ENCODE measurements at regions not wholly inside any gene's neighbourhood (a gene's known extent, or its start where the extent isn't known, plus 50 kb on each side); places are given as distances from the start of the nearest gene placed in this dataset.
A peak's percentile ranks its signal among the peaks of the same experiment; 100 is the strongest.
"Not testable (repeated sequence)": the region's sequence is repeated elsewhere in the genome, so short reads cannot be mapped to it uniquely, and the experiment has no call there.

- no peak overlapping the region for H3K27ac ChIP-seq (ENCODE audit: low read depth in 1 of 2, low read length in 1 of 2)
- 98% methylated on average over 2 of the region's 2 CpGs for WGBS
- no peak for DNase-seq (ENCODE audit: low read depth in 6 of 9, low spot score in 9 of 9)
Observed at GRCh38 chr3:80334534-80334933, 566.7 kb upstream of the ROBO1 start.

GRCh38 chr3:80331494-80332170 lies 563.8 kb upstream of the ROBO1 start:
- Histone ChIP-seq H3K9me3 (ENCODE audit: control insufficient read depth in 2 of 2, insufficient read depth in 1 of 2, low read length in 1 of 2) (no peaks in the 10 kb centered on the region), H3K36me3 (ENCODE audit: control insufficient read depth in 2 of 2, insufficient read depth in 2 of 2, low read length in 1 of 2) (no peaks in the 10 kb centered on the region), H3K4me3 (ENCODE audit: low read length in 2 of 2) (no peak overlapping the region), H3K4me1 (ENCODE audit: control insufficient read depth in 2 of 2, insufficient read depth in 2 of 2, low read length in 2 of 2) (no peaks in the 10 kb centered on the region), H3K27ac (ENCODE audit: low read depth in 1 of 2, low read length in 1 of 2) (no peak overlapping the region), H3K27me3 (ENCODE audit: control insufficient read depth in 2 of 2, insufficient read depth in 1 of 2, low read length in 1 of 2) (no peaks in the 10 kb centered on the region)
- 77% methylated on average over 1 of the region's 1 CpG for WGBS
- no peak for DNase-seq (ENCODE audit: low read depth in 6 of 9, low spot score in 9 of 9)

More at GRCh38 chr3:80334534-80334933, 566.7 kb upstream of the ROBO1 start:
- peaks cover 0 to 15% of the 10 kb centered on the region in 2 donors for H3K9me3 ChIP-seq (ENCODE audit: control insufficient read depth in 2 of 2, insufficient read depth in 1 of 2, low read length in 1 of 2)
- no peaks in the 10 kb centered on the region for H3K36me3 ChIP-seq (ENCODE audit: control insufficient read depth in 2 of 2, insufficient read depth in 2 of 2, low read length in 1 of 2)
- H3K27me3 ChIP-seq (ENCODE audit: control insufficient read depth in 2 of 2, insufficient read depth in 1 of 2, low read length in 1 of 2), result no peaks in the 10 kb centered on the region
- H3K4me1 ChIP-seq (ENCODE audit: control insufficient read depth in 2 of 2, insufficient read depth in 2 of 2, low read length in 2 of 2), result no peaks in the 10 kb centered on the region
- H3K4me3 ChIP-seq (ENCODE audit: low read length in 2 of 2), result no peak overlapping the region

GRCh38 chr3:80314541-80314940 lies 546.7 kb upstream of the ROBO1 start:
- DNase-seq (ENCODE audit: low read depth in 6 of 9, low spot score in 9 of 9); H3K4me1 ChIP-seq (ENCODE audit: control insufficient read depth in 2 of 2, insufficient read depth in 2 of 2, low read length in 2 of 2); H3K27me3 ChIP-seq (ENCODE audit: control insufficient read depth in 2 of 2, insufficient read depth in 1 of 2, low read length in 1 of 2); H3K27ac ChIP-seq (ENCODE audit: low read depth in 1 of 2, low read length in 1 of 2); H3K4me3 ChIP-seq (ENCODE audit: low read length in 2 of 2); H3K36me3 ChIP-seq (ENCODE audit: control insufficient read depth in 2 of 2, insufficient read depth in 2 of 2, low read length in 1 of 2): not testable (repeated sequence)
- peaks cover 4 to 22% of the 10 kb centered on the region in 2 donors for H3K9me3 ChIP-seq (ENCODE audit: control insufficient read depth in 2 of 2, insufficient read depth in 1 of 2, low read length in 1 of 2)
- 97% methylated on average over 19 of the region's 19 CpGs for WGBS

GRCh38 chr3:80308637-80309036 lies 540.8 kb upstream of the ROBO1 start:
- Histone ChIP-seq H3K4me3 (ENCODE audit: low read length in 2 of 2) (no peak overlapping the region), H3K4me1 (ENCODE audit: control insufficient read depth in 2 of 2, insufficient read depth in 2 of 2, low read length in 2 of 2) (no peaks in the 10 kb centered on the region), H3K9me3 (ENCODE audit: control insufficient read depth in 2 of 2, insufficient read depth in 1 of 2, low read length in 1 of 2) (peaks cover 4 to 16% of the 10 kb centered on the region in 2 donors), H3K36me3 (ENCODE audit: control insufficient read depth in 2 of 2, insufficient read depth in 2 of 2, low read length in 1 of 2) (no peaks in the 10 kb centered on the region), H3K27ac (ENCODE audit: low read depth in 1 of 2, low read length in 1 of 2) (no peak overlapping the region), H3K27me3 (ENCODE audit: control insufficient read depth in 2 of 2, insufficient read depth in 1 of 2, low read length in 1 of 2) (no peaks in the 10 kb centered on the region)
- no peak for DNase-seq (ENCODE audit: low read depth in 6 of 9, low spot score in 9 of 9)
- WGBS, result 81% methylated on average over 8 of the region's 8 CpGs

GRCh38 chr3:80307844-80308243 lies 540.0 kb upstream of the ROBO1 start:
- DNase-seq (ENCODE audit: low read depth in 6 of 9, low spot score in 9 of 9), result no peak
- Histone ChIP-seq H3K27ac (ENCODE audit: low read depth in 1 of 2, low read length in 1 of 2) (no peak overlapping the region), H3K36me3 (ENCODE audit: control insufficient read depth in 2 of 2, insufficient read depth in 2 of 2, low read length in 1 of 2) (no peaks in the 10 kb centered on the region), H3K27me3 (ENCODE audit: control insufficient read depth in 2 of 2, insufficient read depth in 1 of 2, low read length in 1 of 2) (no peaks in the 10 kb centered on the region), H3K4me1 (ENCODE audit: control insufficient read depth in 2 of 2, insufficient read depth in 2 of 2, low read length in 2 of 2) (no peaks in the 10 kb centered on the region), H3K9me3 (ENCODE audit: control insufficient read depth in 2 of 2, insufficient read depth in 1 of 2, low read length in 1 of 2) (peaks cover 4 to 16% of the 10 kb centered on the region in 2 donors), H3K4me3 (ENCODE audit: low read length in 2 of 2) (no peak overlapping the region)
- 97% methylated on average over 8 of the region's 8 CpGs for WGBS

- Histone ChIP-seq H3K27ac (ENCODE audit: low read depth in 1 of 2, low read length in 1 of 2) (no peak overlapping the region), H3K4me3 (ENCODE audit: low read length in 2 of 2) (no peak overlapping the region), H3K27me3 (ENCODE audit: control insufficient read depth in 2 of 2, insufficient read depth in 1 of 2, low read length in 1 of 2) (no peaks in the 10 kb centered on the region), H3K36me3 (ENCODE audit: control insufficient read depth in 2 of 2, insufficient read depth in 2 of 2, low read length in 1 of 2) (no peaks in the 10 kb centered on the region), H3K9me3 (ENCODE audit: control insufficient read depth in 2 of 2, insufficient read depth in 1 of 2, low read length in 1 of 2) (no peaks in the 10 kb centered on the region), H3K4me1 (ENCODE audit: control insufficient read depth in 2 of 2, insufficient read depth in 2 of 2, low read length in 2 of 2) (no peaks in the 10 kb centered on the region)
- WGBS, result 91% methylated on average over 3 of the region's 3 CpGs
- DNase-seq (ENCODE audit: low read depth in 6 of 9, low spot score in 9 of 9), result no peak
Observed at GRCh38 chr3:80297720-80298119, 529.9 kb upstream of the ROBO1 start.

- 92% methylated on average over 1 of the region's 1 CpG for WGBS
Observed at GRCh38 chr3:80285388-80285787, 517.6 kb upstream of the ROBO1 start.

GRCh38 chr3:80283783-80284182 lies 516.0 kb upstream of the ROBO1 start:
- DNase-seq (ENCODE audit: low read depth in 6 of 9, low spot score in 9 of 9), result no peak
- 60% methylated on average over 2 of the region's 2 CpGs for WGBS
- no peak overlapping the region for H3K27ac ChIP-seq (ENCODE audit: low read depth in 1 of 2, low read length in 1 of 2)
- H3K4me1 ChIP-seq (ENCODE audit: control insufficient read depth in 2 of 2, insufficient read depth in 2 of 2, low read length in 2 of 2), result no peaks in the 10 kb centered on the region
- H3K9me3 ChIP-seq (ENCODE audit: control insufficient read depth in 2 of 2, insufficient read depth in 1 of 2, low read length in 1 of 2), result no peaks in the 10 kb centered on the region
- no peaks in the 10 kb centered on the region for H3K36me3 ChIP-seq (ENCODE audit: control insufficient read depth in 2 of 2, insufficient read depth in 2 of 2, low read length in 1 of 2)
- no peak overlapping the region for H3K4me3 ChIP-seq (ENCODE audit: low read length in 2 of 2)
- H3K27me3 ChIP-seq (ENCODE audit: control insufficient read depth in 2 of 2, insufficient read depth in 1 of 2, low read length in 1 of 2), result no peaks in the 10 kb centered on the region

More at GRCh38 chr3:80285388-80285787, 517.6 kb upstream of the ROBO1 start:
- H3K4me3 ChIP-seq (ENCODE audit: low read length in 2 of 2), result no peak overlapping the region
- no peaks in the 10 kb centered on the region for H3K27me3 ChIP-seq (ENCODE audit: control insufficient read depth in 2 of 2, insufficient read depth in 1 of 2, low read length in 1 of 2)
- no peaks in the 10 kb centered on the region for H3K4me1 ChIP-seq (ENCODE audit: control insufficient read depth in 2 of 2, insufficient read depth in 2 of 2, low read length in 2 of 2)
- no peak for DNase-seq (ENCODE audit: low read depth in 6 of 9, low spot score in 9 of 9)
- no peaks in the 10 kb centered on the region for H3K36me3 ChIP-seq (ENCODE audit: control insufficient read depth in 2 of 2, insufficient read depth in 2 of 2, low read length in 1 of 2)
- H3K9me3 ChIP-seq (ENCODE audit: control insufficient read depth in 2 of 2, insufficient read depth in 1 of 2, low read length in 1 of 2), result no peaks in the 10 kb centered on the region
- H3K27ac ChIP-seq (ENCODE audit: low read depth in 1 of 2, low read length in 1 of 2), result peak overlapping the region in 1 of 2 donors; percentile 6

GRCh38 chr3:80278056-80278455 lies 510.3 kb upstream of the ROBO1 start:
- no peaks in the 10 kb centered on the region for H3K36me3 ChIP-seq (ENCODE audit: control insufficient read depth in 2 of 2, insufficient read depth in 2 of 2, low read length in 1 of 2)
- DNase-seq (ENCODE audit: low read depth in 6 of 9, low spot score in 9 of 9), result no peak
- WGBS, result 96% methylated on average over 11 of the region's 11 CpGs
- H3K27me3 ChIP-seq (ENCODE audit: control insufficient read depth in 2 of 2, insufficient read depth in 1 of 2, low read length in 1 of 2), result no peaks in the 10 kb centered on the region
- no peaks in the 10 kb centered on the region for H3K9me3 ChIP-seq (ENCODE audit: control insufficient read depth in 2 of 2, insufficient read depth in 1 of 2, low read length in 1 of 2)
- H3K4me1 ChIP-seq (ENCODE audit: control insufficient read depth in 2 of 2, insufficient read depth in 2 of 2, low read length in 2 of 2), result no peaks in the 10 kb centered on the region
- no peak overlapping the region for H3K4me3 ChIP-seq (ENCODE audit: low read length in 2 of 2)
- H3K27ac ChIP-seq (ENCODE audit: low read depth in 1 of 2, low read length in 1 of 2), result no peak overlapping the region

All from thymus (tissue), 11 donors.